WTC11 (cell line): ENCODE measurements at regions not wholly inside any gene's neighbourhood (a gene's known extent, or its start where the extent isn't known, plus 50 kb on each side); places are given as distances from the start of the nearest gene placed in this dataset.

ENCODE experiments used
- ATAC-seq: fragments of 200-7000 bp; cut with Tn5 transposase; 2 replicates; pipeline ENCODE4 v1.10.0; 2021; ENCODE audit warnings: mild to moderate bottlenecking, moderate library complexity
- CTCF ChIA-PET: fragments of 300-600 bp; sonication (Branson Sonifier 250); formaldehyde crosslinking; loops from one replicate; lab custom pipeline; 2021; ENCODE audit warnings: antibody characterized with exemption; lab: Charles Lee
- POLR2A ChIA-PET: fragments of 350-600 bp; sonication (Branson Sonifier 250); formaldehyde crosslinking; loops from one replicate; lab custom pipeline; 2021; ENCODE audit warnings: antibody characterized with exemption; lab: Charles Lee
- DNase-seq: peaks from one replicate; pipeline ENCODE4 v3.0.0; 2021; ENCODE audit warnings: low spot score
- H3K27ac Mint-ChIP-seq: 2 replicates; pipeline ENCODE4 v1.8.0; 2021; ENCODE audit warnings: mixed read lengths
- H3K27me3 Mint-ChIP-seq: 2 replicates; pipeline ENCODE4 v1.8.0; 2021; ENCODE audit warnings: low read depth, mild to moderate bottlenecking, moderate library complexity, mixed read lengths
- H3K36me3 Mint-ChIP-seq: 2 replicates; pipeline ENCODE4 v1.8.0; 2021; ENCODE audit warnings: mixed read lengths
- H3K4me1 Mint-ChIP-seq: 2 replicates; pipeline ENCODE4 v1.8.0; 2022; ENCODE audit warnings: mixed read lengths
- H3K4me3 Mint-ChIP-seq: 2 replicates; pipeline ENCODE4 v1.8.0; 2021; ENCODE audit warnings: mild to moderate bottlenecking, moderate library complexity, mixed read lengths
- H3K9me3 Mint-ChIP-seq: 2 replicates; pipeline ENCODE4 v1.8.0; 2021; ENCODE audit warnings: mixed read lengths
- AR ChIP-seq: fragments of 250-450 bp; sonication (Bioruptor Pico); IDR thresholded peaks from 2 replicates; pipeline ENCODE4 v1.9.0; 2021; ENCODE audit warnings: mild to moderate bottlenecking
- CDX4 ChIP-seq: fragments of 250-450 bp; sonication (Bioruptor Pico); IDR thresholded peaks from 2 replicates; pipeline ENCODE4 v1.9.0; 2021; ENCODE audit warnings: moderate library complexity, mild to moderate bottlenecking, inconsistent platforms, borderline replicate concordance
- CREM ChIP-seq: sonication (generic); formaldehyde crosslinking; IDR thresholded peaks from 2 replicates; pipeline ENCODE4 v1.8.1; 2022; ENCODE audit warnings: mild to moderate bottlenecking, missing genetic modification reagents, moderate library complexity
- E2F1 ChIP-seq: sonication (generic); formaldehyde crosslinking; IDR thresholded peaks from 2 replicates; pipeline ENCODE4 v1.8.0; 2022; ENCODE audit warnings: mild to moderate bottlenecking, missing genetic modification reagents
- E2F5 ChIP-seq: sonication (generic); formaldehyde crosslinking; IDR thresholded peaks from 2 replicates; pipeline ENCODE4 v1.8.1; 2022; ENCODE audit warnings: mild to moderate bottlenecking, moderate library complexity, missing genetic modification reagents
- ETV6 ChIP-seq: sonication (generic); formaldehyde crosslinking; IDR thresholded peaks from 2 replicates; pipeline ENCODE4 v1.8.1; 2022; ENCODE audit warnings: mild to moderate bottlenecking, missing genetic modification reagents
- FOXK1 ChIP-seq: sonication (generic); formaldehyde crosslinking; IDR thresholded peaks from 2 replicates; pipeline ENCODE4 v1.8.0; 2022; ENCODE audit warnings: mild to moderate bottlenecking, moderate library complexity, missing genetic modification reagents
- GRHL2 ChIP-seq: fragments of 250-450 bp; sonication (Bioruptor Pico); IDR thresholded peaks from 2 replicates; pipeline ENCODE4 v1.8.0; 2022; ENCODE audit warnings: mild to moderate bottlenecking, moderate library complexity; ENCODE audit not compliant: insufficient replicate concordance, severe bottlenecking
- IRF1 ChIP-seq: sonication (generic); formaldehyde crosslinking; IDR thresholded peaks from 2 replicates; pipeline ENCODE4 v1.8.0; 2023; ENCODE audit warnings: missing genetic modification reagents
- KAT7 ChIP-seq: sonication (generic); formaldehyde crosslinking; IDR thresholded peaks from 2 replicates; pipeline ENCODE4 v1.8.1; 2023; ENCODE audit warnings: missing genetic modification reagents, mild to moderate bottlenecking, borderline replicate concordance
- NFATC4 ChIP-seq: fragments of 250-450 bp; sonication (Bioruptor Pico); IDR thresholded peaks from 2 replicates; pipeline ENCODE4 v1.9.0; 2021; ENCODE audit warnings: mild to moderate bottlenecking
- NR1H2 ChIP-seq: sonication (generic); formaldehyde crosslinking; IDR thresholded peaks from 2 replicates; pipeline ENCODE4 v1.9.0; 2021; ENCODE audit warnings: mild to moderate bottlenecking, moderate library complexity, missing genetic modification reagents
- NR2C2 ChIP-seq: sonication (generic); formaldehyde crosslinking; IDR thresholded peaks from 2 replicates; pipeline ENCODE4 v1.8.0; 2022; ENCODE audit warnings: mild to moderate bottlenecking, missing genetic modification reagents
- NR3C1 ChIP-seq: sonication (generic); formaldehyde crosslinking; conservative IDR thresholded peaks from 2 replicates; pipeline ENCODE4 v1.8.1; 2023; ENCODE audit warnings: low read depth, mild to moderate bottlenecking, missing genetic modification reagents
- PRRX2 ChIP-seq: fragments of 250-450 bp; sonication (Bioruptor Pico); IDR thresholded peaks from 2 replicates; pipeline ENCODE4 v1.8.0; 2021; ENCODE audit warnings: mild to moderate bottlenecking
- RELA ChIP-seq: sonication (generic); formaldehyde crosslinking; IDR thresholded peaks from 2 replicates; pipeline ENCODE4 v1.8.1; 2022; ENCODE audit warnings: missing genetic modification reagents, mild to moderate bottlenecking, borderline replicate concordance
- SMAD3 ChIP-seq: sonication (generic); formaldehyde crosslinking; IDR thresholded peaks from 2 replicates; pipeline ENCODE4 v1.8.0; 2022; ENCODE audit warnings: missing genetic modification reagents, mild to moderate bottlenecking, borderline replicate concordance
- SMAD4 ChIP-seq: sonication (generic); formaldehyde crosslinking; IDR thresholded peaks from 2 replicates; pipeline ENCODE4 v1.8.0; 2022; ENCODE audit warnings: mild to moderate bottlenecking, missing genetic modification reagents
- SOX15 ChIP-seq: fragments of 250-450 bp; sonication (Bioruptor Pico); IDR thresholded peaks from 2 replicates; pipeline ENCODE4 v1.9.0; 2021; ENCODE audit warnings: mild to moderate bottlenecking
- TCF7 ChIP-seq: sonication (generic); formaldehyde crosslinking; IDR thresholded peaks from 2 replicates; pipeline ENCODE4 v1.8.0; 2022; ENCODE audit warnings: mild to moderate bottlenecking, low read depth, missing genetic modification reagents, moderate library complexity
- TEAD1 ChIP-seq: sonication (generic); formaldehyde crosslinking; IDR thresholded peaks from 2 replicates; pipeline ENCODE4 v1.8.0; 2022; ENCODE audit warnings: mild to moderate bottlenecking, missing genetic modification reagents
- TP53 ChIP-seq: sonication (generic); formaldehyde crosslinking; IDR thresholded peaks from 2 replicates; pipeline ENCODE4 v1.8.1; 2023; ENCODE audit warnings: mild to moderate bottlenecking, missing genetic modification reagents
- ZBTB21 ChIP-seq: sonication (generic); formaldehyde crosslinking; IDR thresholded peaks from 2 replicates; pipeline ENCODE4 v1.8.1; 2023; ENCODE audit warnings: mild to moderate bottlenecking, missing genetic modification reagents, borderline replicate concordance
- ZNF396 ChIP-seq: fragments of 250-450 bp; sonication (Bioruptor Pico); IDR thresholded peaks from 2 replicates; pipeline ENCODE4 v1.8.0; 2021; ENCODE audit warnings: mild to moderate bottlenecking, moderate library complexity, borderline replicate concordance
- ZNF532 ChIP-seq: fragments of 250-450 bp; sonication (Bioruptor Pico); IDR thresholded peaks from 2 replicates; pipeline ENCODE4 v1.9.0; 2021; ENCODE audit warnings: mild to moderate bottlenecking, borderline replicate concordance
- ZNF671 ChIP-seq: fragments of 250-450 bp; sonication (Bioruptor Pico); IDR thresholded peaks from 2 replicates; pipeline ENCODE4 v1.8.0; 2021; ENCODE audit warnings: mild to moderate bottlenecking

GRCh38 chr16:63830061-63830460 lies 1291.8 kb downstream of the CDH11 start:
- H3K27ac Mint-ChIP-seq: no peak overlapping the region
- H3K36me3 Mint-ChIP-seq: 0 out of 2 replicates have a peak, but pooled peaks cover 7% of the 10 kb centered on the region
- peaks cover 8% of the 10 kb centered on the region for H3K4me1 Mint-ChIP-seq
- TF ChIP-seq TCF7 (CRISPR knock-in tag): no peak
- TF ChIP-seq ZBTB21 (CRISPR knock-in tag): no peak
- no peak for TF ChIP-seq SOX15 (CRISPR knock-in tag)
- TF ChIP-seq E2F1 (CRISPR knock-in tag): no peak
- TF ChIP-seq PRRX2 (CRISPR knock-in tag): no peak
- no peak for TF ChIP-seq NFATC4
- TF ChIP-seq FOXK1 (CRISPR knock-in tag): no peak
- TF ChIP-seq GRHL2 (CRISPR knock-in tag): no peak
- TF ChIP-seq TEAD1 (CRISPR knock-in tag): no peak
- no peak for TF ChIP-seq AR
- no peak for TF ChIP-seq RELA
- TF ChIP-seq NR1H2: no peak
- TF ChIP-seq KAT7 (CRISPR knock-in tag): no peak
- TF ChIP-seq ZNF396 (CRISPR knock-in tag): no peak
- no peak for TF ChIP-seq ETV6 (CRISPR knock-in tag)
- no peak for TF ChIP-seq CDX4 (CRISPR knock-in tag)
- H3K9me3 Mint-ChIP-seq: peaks cover 46% of the 10 kb centered on the region
- no peak for ATAC-seq
- no peaks in the 10 kb centered on the region for H3K27me3 Mint-ChIP-seq
- POLR2A ChIA-PET: no interaction called here
- no peak for DNase-seq
- H3K4me3 Mint-ChIP-seq: no peak overlapping the region
- CTCF ChIA-PET: no interaction called here

- Mint-ChIP-seq H3K27ac (no peak overlapping the region), H3K4me3 (no peak overlapping the region), H3K4me1 (peaks cover 3% of the 10 kb centered on the region; the same call in 1 of the 2 replicates), H3K36me3 (peaks cover 19% of the 10 kb centered on the region), H3K27me3 (no peaks in the 10 kb centered on the region; the same call in 1 of the 2 replicates), H3K9me3 (peaks cover 37% of the 10 kb centered on the region)
- ATAC-seq (no peak), DNase-seq (no peak)
- POLR2A ChIA-PET: no interaction called here
- CTCF ChIA-PET: no interaction called here
- TF ChIP-seq SMAD3 (CRISPR knock-in tag) (no peak), SMAD4 (CRISPR knock-in tag) (no peak), NR2C2 (CRISPR knock-in tag) (no peak), ZNF532 (CRISPR knock-in tag) (no peak), IRF1 (CRISPR knock-in tag) (no peak), TP53 (no peak), ZNF671 (no peak), CREM (CRISPR knock-in tag) (no peak), E2F5 (CRISPR knock-in tag) (no peak), NFATC4 (no peak), NR3C1 (CRISPR knock-in tag) (no peak), ZNF396 (CRISPR knock-in tag) (no peak)
Measured at GRCh38 chr16:63822818-63823217, 1299.0 kb downstream of the CDH11 start.
